ENCODE measurements at regions not wholly inside any gene's neighbourhood (a gene's known extent, or its start where the extent isn't known, plus 50 kb on each side); places are given as distances from the start of the nearest gene placed in this dataset.

DNA sequence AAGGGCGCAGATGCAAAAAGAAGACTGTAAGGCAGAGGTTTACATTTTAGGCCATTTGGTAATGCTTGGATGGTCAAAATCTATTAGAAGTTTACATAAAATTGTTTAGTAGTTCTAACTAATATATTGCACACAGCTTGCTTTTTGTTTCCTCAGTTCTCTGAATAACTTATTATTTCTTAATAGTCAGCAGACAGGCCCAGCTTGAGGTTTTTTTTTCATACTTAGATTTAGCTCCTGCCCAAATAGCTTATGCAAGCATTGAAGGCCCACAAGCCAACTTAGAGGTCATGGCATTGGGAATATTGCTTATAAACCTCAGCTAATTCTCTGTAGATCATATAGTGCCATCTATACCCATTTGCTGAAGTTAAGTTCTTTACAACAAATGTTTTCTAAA, 172.5 kb downstream of the RAP2B start:
- Histone ChIP-seq H3K9me2 (ENCODE audit: insufficient read depth) (no peaks in the 10 kb centered on the region), H2AFZ (ENCODE audit: low read depth, low read length, poor library complexity, severe bottlenecking) (no peak overlapping the region), H3K27ac (ENCODE audit: low read depth, low read length) (no peak overlapping the region), H3K9me3 (ENCODE audit: control insufficient read depth in 1 of 2, insufficient read depth in 1 of 2, low read depth in 1 of 2, low read length in 2 of 2) (no peaks in the 10 kb centered on the region), H3K27me3 (ENCODE audit: insufficient read depth, low read length) (no peaks in the 10 kb centered on the region), H4K20me1 (ENCODE audit: insufficient read depth) (no peaks in the 10 kb centered on the region), H3K4me3 (replicated peaks in 1 of 2; ENCODE audit: low read depth in 1 of 2, low read length in 2 of 2) (no peak overlapping the region), H3K4me2 (ENCODE audit: low read length) (no peak overlapping the region), H3K4me1 (ENCODE audit: control insufficient read depth in 1 of 2, insufficient read depth in 2 of 2, low read length in 2 of 2) (no peaks in the 10 kb centered on the region), H3K36me3 (ENCODE audit: control insufficient read depth in 1 of 2, insufficient read depth in 2 of 2, low read length in 2 of 2) (no peaks in the 10 kb centered on the region), H3K79me2 (ENCODE audit: insufficient read depth, low read length) (no peaks in the 10 kb centered on the region), H3K9ac (ENCODE audit: low read length) (no peak overlapping the region)
- no peak for TF ChIP-seq ZNF274 (IDR thresholded peaks at IDR 0.05; ENCODE audit: low read depth, low read length)
- no peak for TF ChIP-seq SP1 (IDR thresholded peaks at IDR 0.05; ENCODE audit: low read depth)
- TF ChIP-seq EZH2 (IDR thresholded peaks at IDR 0.05), result no peak
- no TSS peak for BruUV-seq (replicated peaks)
- ATAC-seq (no peak), DNase-seq (ENCODE audit: low read depth, low spot score) (no peak)
- ChIA-PET CTCF (no interaction called here), RAD21 (ENCODE audit: low non-redundant PET in 1 of 2, low total read pairs in 2 of 2, uncharacterized antibody in 2 of 2, unreplicated experiment in 2 of 2) (no interaction called here), POLR2A (no interaction called here)
- intact Hi-C loops (cut with micrococcal nuclease), result no loop called here

DNA sequence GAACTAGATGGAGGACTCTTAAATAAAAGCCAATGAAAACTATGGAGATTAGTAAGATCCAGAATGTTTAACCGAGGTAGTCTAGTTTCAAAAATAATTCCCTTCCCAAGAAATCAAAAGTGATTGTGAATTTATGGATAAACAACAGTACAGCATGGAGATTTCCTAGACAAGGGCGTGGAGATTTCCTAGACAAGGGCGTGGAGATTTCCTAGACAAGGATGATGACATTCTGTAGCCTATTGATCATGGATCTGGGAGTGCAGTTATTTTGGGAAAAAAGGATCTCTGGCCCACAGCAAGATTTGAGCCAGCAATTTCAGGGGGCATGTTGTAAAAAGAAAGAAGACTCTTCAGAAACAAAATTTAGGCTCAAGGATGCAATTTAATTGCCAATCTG, 175.3 kb downstream of the RAP2B start:
- Histone ChIP-seq H3K4me3 (replicated peaks in 1 of 2; ENCODE audit: low read depth in 1 of 2, low read length in 2 of 2) (no peak overlapping the region), H3K79me2 (ENCODE audit: insufficient read depth, low read length) (no peaks in the 10 kb centered on the region), H3K9ac (ENCODE audit: low read length) (no peak overlapping the region), H3K9me2 (ENCODE audit: insufficient read depth) (no peaks in the 10 kb centered on the region), H3K4me2 (ENCODE audit: low read length) (no peak overlapping the region), H3K9me3 (ENCODE audit: control insufficient read depth in 1 of 2, insufficient read depth in 1 of 2, low read depth in 1 of 2, low read length in 2 of 2) (no peaks in the 10 kb centered on the region), H3K36me3 (ENCODE audit: control insufficient read depth in 1 of 2, insufficient read depth in 2 of 2, low read length in 2 of 2) (no peaks in the 10 kb centered on the region), H4K20me1 (ENCODE audit: insufficient read depth) (no peaks in the 10 kb centered on the region), H3K27ac (ENCODE audit: low read depth, low read length) (no peak overlapping the region), H3K4me1 (ENCODE audit: control insufficient read depth in 1 of 2, insufficient read depth in 2 of 2, low read length in 2 of 2) (no peaks in the 10 kb centered on the region), H2AFZ (ENCODE audit: low read depth, low read length, poor library complexity, severe bottlenecking) (no peak overlapping the region), H3K27me3 (ENCODE audit: insufficient read depth, low read length) (no peaks in the 10 kb centered on the region)
- DNase-seq (ENCODE audit: low read depth, low spot score), result no peak
- TF ChIP-seq, protein P1, sequence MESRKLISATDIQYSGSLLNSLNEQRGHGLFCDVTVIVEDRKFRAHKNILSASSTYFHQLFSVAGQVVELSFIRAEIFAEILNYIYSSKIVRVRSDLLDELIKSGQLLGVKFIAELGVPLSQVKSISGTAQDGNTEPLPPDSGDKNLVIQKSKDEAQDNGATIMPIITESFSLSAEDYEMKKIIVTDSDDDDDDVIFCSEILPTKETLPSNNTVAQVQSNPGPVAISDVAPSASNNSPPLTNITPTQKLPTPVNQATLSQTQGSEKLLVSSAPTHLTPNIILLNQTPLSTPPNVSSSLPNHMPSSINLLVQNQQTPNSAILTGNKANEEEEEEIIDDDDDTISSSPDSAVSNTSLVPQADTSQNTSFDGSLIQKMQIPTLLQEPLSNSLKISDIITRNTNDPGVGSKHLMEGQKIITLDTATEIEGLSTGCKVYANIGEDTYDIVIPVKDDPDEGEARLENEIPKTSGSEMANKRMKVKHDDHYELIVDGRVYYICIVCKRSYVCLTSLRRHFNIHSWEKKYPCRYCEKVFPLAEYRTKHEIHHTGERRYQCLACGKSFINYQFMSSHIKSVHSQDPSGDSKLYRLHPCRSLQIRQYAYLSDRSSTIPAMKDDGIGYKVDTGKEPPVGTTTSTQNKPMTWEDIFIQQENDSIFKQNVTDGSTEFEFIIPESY (IDR thresholded peaks at IDR 0.05; ENCODE audit: extremely low read depth, insufficient replicate concordance, low read length), result no peak
- no peak for TF ChIP-seq SRF (IDR thresholded peaks at IDR 0.05; ENCODE audit: low read depth)
- TF ChIP-seq, protein P2, sequence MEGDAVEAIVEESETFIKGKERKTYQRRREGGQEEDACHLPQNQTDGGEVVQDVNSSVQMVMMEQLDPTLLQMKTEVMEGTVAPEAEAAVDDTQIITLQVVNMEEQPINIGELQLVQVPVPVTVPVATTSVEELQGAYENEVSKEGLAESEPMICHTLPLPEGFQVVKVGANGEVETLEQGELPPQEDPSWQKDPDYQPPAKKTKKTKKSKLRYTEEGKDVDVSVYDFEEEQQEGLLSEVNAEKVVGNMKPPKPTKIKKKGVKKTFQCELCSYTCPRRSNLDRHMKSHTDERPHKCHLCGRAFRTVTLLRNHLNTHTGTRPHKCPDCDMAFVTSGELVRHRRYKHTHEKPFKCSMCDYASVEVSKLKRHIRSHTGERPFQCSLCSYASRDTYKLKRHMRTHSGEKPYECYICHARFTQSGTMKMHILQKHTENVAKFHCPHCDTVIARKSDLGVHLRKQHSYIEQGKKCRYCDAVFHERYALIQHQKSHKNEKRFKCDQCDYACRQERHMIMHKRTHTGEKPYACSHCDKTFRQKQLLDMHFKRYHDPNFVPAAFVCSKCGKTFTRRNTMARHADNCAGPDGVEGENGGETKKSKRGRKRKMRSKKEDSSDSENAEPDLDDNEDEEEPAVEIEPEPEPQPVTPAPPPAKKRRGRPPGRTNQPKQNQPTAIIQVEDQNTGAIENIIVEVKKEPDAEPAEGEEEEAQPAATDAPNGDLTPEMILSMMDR (IDR thresholded peaks at IDR 0.05 in 2 of 3, conservative IDR thresholded peaks at IDR 0.05 in 1 of 3; ENCODE audit: borderline replicate concordance in 1 of 3, insufficient read depth in 1 of 3, low read depth in 2 of 3, low read length in 2 of 3), result no peak
- TF ChIP-seq FOSL1 (IDR thresholded peaks at IDR 0.05; ENCODE audit: low read depth), result no peak
- TF ChIP-seq CEBPB (IDR thresholded peaks at IDR 0.05; ENCODE audit: low read depth), result no peak
- TF ChIP-seq, protein P3, sequence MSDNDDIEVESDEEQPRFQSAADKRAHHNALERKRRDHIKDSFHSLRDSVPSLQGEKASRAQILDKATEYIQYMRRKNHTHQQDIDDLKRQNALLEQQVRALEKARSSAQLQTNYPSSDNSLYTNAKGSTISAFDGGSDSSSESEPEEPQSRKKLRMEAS (IDR thresholded peaks at IDR 0.05), result no peak
- TF ChIP-seq, protein P4, sequence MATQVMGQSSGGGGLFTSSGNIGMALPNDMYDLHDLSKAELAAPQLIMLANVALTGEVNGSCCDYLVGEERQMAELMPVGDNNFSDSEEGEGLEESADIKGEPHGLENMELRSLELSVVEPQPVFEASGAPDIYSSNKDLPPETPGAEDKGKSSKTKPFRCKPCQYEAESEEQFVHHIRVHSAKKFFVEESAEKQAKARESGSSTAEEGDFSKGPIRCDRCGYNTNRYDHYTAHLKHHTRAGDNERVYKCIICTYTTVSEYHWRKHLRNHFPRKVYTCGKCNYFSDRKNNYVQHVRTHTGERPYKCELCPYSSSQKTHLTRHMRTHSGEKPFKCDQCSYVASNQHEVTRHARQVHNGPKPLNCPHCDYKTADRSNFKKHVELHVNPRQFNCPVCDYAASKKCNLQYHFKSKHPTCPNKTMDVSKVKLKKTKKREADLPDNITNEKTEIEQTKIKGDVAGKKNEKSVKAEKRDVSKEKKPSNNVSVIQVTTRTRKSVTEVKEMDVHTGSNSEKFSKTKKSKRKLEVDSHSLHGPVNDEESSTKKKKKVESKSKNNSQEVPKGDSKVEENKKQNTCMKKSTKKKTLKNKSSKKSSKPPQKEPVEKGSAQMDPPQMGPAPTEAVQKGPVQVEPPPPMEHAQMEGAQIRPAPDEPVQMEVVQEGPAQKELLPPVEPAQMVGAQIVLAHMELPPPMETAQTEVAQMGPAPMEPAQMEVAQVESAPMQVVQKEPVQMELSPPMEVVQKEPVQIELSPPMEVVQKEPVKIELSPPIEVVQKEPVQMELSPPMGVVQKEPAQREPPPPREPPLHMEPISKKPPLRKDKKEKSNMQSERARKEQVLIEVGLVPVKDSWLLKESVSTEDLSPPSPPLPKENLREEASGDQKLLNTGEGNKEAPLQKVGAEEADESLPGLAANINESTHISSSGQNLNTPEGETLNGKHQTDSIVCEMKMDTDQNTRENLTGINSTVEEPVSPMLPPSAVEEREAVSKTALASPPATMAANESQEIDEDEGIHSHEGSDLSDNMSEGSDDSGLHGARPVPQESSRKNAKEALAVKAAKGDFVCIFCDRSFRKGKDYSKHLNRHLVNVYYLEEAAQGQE (IDR thresholded peaks at IDR 0.05; ENCODE audit: low read depth), result no peak
- TF ChIP-seq SIN3A (IDR thresholded peaks at IDR 0.05; ENCODE audit: low read depth), result no peak
- TF ChIP-seq ZNF274 (IDR thresholded peaks at IDR 0.05; ENCODE audit: low read depth, low read length), result no peak
- intact Hi-C loops (cut with micrococcal nuclease), result no loop called here
- no TSS peak for BruUV-seq (replicated peaks)
- ATAC-seq, result no peak
- CTCF ChIA-PET, result no interaction called here
- POLR2A ChIA-PET, result no interaction called here
- RAD21 ChIA-PET (ENCODE audit: low non-redundant PET in 1 of 2, low total read pairs in 2 of 2, uncharacterized antibody in 2 of 2, unreplicated experiment in 2 of 2), result no interaction called here

All from HCT116 (cell line).